DMS114 treated with DMSO at 0.1 percent for 48 hours (cell line): ENCODE measurements at regions not wholly inside any gene's neighbourhood (a gene's known extent, or its start where the extent isn't known, plus 50 kb on each side); places are given as distances from the start of the nearest gene placed in this dataset.
"Not testable (repeated sequence)": the region's sequence is repeated elsewhere in the genome, so short reads cannot be mapped to it uniquely, and the experiment has no call there.

ENCODE experiments used
- DNase-seq: peaks from one replicate; lab custom pipeline; 2025; ENCODE audit not compliant: unreplicated experiment; lab: John Stamatoyannopoulos, UW

GRCh38 chr4:9110700-9111099 lies 59.5 kb upstream of the FAM90A26 start:
- not testable (repeated sequence) for DNase-seq

GRCh38 chr4:9103148-9103524 lies 67.1 kb upstream of the FAM90A26 start:
- not testable (repeated sequence) for DNase-seq

- DNase-seq, result not testable (repeated sequence)
These were observed 67.6 kb upstream of the FAM90A26 start for GRCh38 chr4:9102471-9103147.

DNA sequence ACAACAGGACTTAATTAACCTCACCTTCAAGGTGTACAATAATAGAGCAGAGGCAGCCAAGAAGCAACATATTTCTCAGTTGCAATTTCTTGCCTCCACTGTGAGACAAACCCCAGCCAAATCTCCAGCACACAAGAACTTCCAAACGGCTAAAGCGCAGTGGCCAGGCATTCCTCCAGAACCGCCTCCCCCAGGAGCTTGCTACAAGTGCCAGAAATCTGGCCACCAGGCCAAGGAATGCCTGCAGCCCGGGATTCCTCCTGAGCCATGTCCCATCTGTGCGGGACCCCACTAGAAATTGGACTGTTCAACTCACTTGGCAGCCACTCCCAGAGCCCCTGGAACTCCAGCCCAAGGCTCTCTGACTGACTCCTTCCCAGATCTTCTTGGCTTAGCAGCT lies 73.9 kb upstream of the FAM90A26 start:
- not testable (repeated sequence) for DNase-seq

- not testable (repeated sequence) for DNase-seq
These were observed 91.4 kb upstream of the FAM90A26 start for GRCh38 chr4:9078796-9079195.

- not testable (repeated sequence) for DNase-seq
These were observed 93.2 kb upstream of the FAM90A26 start for GRCh38 chr4:9076974-9077373.

GRCh38 chr4:9076486-9076885 lies 93.7 kb upstream of the FAM90A26 start:
- not testable (repeated sequence) for DNase-seq

GRCh38 chr4:9073371-9073770 lies 96.8 kb upstream of the FAM90A26 start:
- not testable (repeated sequence) for DNase-seq

GRCh38 chr4:9072521-9073220 lies 97.5 kb upstream of the FAM90A26 start:
- DNase-seq, result not testable (repeated sequence)

DNA sequence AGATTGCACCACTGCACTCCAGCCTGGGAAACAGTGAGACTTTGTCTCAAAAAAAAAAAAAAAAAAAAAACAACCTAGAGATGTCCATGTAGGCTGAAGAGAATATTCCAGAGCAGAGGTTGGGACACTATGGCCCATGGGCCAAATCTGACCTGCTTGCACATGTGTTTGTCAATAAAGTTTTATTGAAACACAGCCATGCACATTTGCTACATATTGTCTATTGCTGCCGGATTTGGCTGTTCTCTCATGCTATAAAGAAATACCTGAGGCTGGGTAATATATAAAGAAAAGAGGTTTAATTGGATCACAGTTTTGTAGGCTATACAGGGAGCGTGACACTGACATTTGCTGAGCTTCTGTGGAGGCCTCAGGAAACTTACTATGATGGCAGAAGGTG lies 102.3 kb upstream of the FAM90A26 start:
- DNase-seq, result not testable (repeated sequence)

- not testable (repeated sequence) for DNase-seq
These were observed 106.6 kb upstream of the FAM90A26 start for GRCh38 chr4:9063612-9064011.

DNA sequence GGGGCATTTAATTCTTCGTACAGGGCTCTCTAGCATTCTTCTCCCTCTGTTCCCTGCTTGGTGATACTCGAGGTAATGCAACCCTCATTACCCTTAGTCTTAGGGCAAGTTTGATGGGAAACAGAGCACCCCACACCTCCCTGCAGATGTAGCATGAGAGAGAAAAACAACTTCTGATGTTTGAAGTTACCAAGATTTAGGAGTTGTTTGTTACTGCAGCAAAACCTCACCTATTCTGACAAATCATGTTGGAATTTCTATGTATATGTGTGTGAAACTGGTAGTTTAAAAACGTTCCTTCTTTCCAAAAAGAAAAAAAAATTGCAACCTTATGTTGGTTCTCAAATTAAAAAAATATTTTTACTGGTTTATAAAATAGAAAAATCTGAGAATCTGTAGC lies 145.3 kb upstream of the FAM90A26 start:
- not testable (repeated sequence) for DNase-seq

DNA sequence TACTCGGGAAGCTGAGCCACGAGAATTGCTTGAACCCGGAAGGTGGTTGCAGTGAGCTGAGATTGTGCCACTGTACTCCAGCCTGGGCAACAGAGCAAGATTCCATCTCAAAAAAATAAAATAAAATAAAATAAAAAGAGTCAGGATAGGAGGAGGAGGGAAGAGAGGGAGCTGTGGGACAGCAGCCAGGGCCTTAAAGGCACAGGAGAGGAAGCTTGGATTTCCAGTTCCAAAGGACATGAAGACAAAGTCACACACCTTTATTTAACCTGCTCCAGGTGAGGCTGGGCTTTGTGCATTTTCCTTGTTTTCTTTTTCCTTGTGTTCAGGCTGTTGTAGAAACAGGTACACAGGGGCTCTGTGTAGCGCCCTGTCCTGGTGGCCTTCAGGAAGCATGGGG lies 138.2 kb upstream of the HMX1 start:
- not testable (repeated sequence) for DNase-seq

DNA sequence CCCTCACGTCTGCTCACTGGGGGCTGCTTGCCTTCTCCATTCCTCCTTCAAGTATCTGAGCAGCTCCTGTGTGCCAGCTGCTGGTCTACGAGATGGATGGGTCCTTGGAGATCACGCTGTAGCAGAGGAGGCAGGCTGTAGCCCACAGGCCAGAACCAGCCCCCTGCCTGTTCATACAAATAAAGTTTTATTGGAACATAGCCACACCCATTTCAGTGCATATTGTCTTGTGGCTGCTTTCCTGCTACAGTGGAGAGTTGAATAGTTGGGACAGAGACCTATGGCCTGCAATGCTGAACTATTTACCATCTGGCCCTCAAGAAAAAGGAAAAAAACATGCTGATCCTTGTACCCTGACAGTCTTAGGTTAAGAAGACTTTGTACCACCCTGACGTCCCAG lies 136.8 kb upstream of the HMX1 start:
- not testable (repeated sequence) for DNase-seq

DNA sequence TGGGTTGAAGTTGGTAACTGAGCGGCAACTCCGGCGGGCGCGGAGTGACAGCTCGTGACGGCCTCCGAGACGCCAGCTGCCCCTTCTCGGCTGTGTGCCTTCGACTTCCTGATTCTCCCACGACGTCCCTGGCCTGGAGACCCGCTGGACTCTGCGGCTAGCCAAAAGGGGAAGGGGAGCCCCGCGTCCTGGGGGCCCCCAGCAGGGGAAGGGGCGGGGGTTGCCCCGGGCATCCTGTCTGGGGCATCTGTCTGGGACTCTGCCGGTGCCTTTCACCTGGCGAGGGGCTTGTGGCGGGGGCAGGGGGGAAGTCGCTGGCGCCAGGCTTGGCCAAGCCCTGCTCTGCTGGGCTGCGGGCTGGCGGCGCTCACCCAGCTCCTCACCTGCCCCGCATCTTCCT lies 129.5 kb upstream of the HMX1 start:
- DNase-seq, result not testable (repeated sequence)

DNA sequence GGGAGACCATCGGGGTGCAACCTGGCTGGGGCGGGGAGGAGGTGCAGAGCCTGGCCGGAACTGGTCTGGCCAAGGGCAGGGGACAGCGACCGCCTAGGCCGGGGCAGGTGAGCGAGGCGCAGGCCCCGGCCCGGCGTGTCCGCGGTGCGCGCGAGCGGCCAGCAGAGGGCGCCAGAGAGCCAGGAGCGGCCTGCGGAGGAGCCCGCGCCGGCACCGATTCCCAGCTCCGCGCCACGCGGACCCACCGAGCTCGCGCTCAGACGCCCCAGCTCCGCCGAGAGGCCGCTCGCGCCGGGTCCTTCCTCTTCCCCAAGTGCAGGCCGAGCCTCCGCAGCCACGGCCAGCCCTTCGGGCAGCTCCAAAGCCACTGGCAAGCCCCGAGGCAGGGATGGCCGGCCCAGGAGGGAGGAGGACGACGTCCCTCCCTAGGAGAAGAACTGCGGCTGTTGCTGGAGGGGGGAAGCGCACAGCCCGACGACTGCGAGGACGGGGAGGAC lies 128.9 kb upstream of the HMX1 start:
- not testable (repeated sequence) for DNase-seq

- DNase-seq, result not testable (repeated sequence)
These were observed 121.3 kb upstream of the HMX1 start for GRCh38 chr4:8992981-8993380.

DNA sequence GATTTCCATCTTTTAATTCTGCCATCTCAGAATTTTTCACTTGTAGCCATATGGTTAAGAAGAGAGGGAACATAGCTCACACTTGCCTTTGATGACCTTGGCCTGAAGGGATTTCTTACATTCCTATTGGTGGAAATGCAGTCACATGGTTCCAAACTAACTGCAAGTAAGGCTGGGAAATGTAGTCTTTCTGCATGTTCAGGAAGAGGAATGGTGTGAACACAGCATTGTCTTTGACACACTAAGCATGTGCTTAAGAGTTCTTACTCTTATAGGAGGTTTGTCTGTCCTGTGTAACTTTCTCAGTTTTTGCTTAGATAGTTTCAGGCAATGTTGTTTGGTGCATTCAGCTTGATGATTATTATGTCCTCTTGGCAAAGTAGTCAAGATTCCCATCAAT lies 119.8 kb upstream of the HMX1 start:
- DNase-seq, result not testable (repeated sequence)

GRCh38 chr4:8990341-8990740 lies 118.7 kb upstream of the HMX1 start:
- DNase-seq, result not testable (repeated sequence)

DNA sequence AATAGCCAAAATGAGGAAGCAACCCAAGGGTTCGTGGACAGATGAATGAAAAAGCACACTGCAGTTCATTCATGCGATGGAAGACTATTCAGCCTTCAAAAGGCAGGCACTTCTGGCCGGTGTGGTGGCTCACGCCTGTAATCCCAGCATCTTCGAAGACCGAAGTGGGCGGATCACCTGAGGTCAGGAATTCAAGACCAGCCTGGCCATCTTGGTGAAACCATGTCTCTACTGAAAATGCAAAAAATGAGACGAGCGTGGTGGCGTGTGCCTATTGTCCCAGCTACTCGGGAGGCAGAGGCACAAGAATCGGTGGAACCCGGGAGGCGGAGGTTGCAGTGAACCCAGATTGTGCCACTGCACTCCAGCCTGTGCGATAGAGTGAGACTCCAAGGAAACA lies 114.1 kb upstream of the HMX1 start:
- DNase-seq, result not testable (repeated sequence)

DNA sequence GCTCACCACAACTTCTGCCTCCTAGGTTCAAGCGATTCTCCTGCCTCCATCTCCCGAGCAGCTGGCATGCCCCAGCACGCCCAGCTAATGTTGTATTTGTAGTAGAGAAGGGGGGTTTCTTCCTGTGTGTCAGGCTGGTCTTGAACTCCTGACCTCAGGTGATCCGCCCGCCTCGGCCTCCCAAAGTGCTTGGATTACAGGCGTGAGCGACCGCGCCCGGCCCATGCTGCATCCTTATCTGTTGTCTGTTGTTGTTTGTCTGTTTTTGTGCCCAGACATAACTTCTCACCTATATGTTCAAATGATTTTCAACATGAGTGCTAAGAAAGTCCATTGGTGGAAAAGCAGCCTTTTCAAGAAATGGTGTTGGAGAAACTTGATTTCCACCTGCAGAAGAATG lies 113.0 kb upstream of the HMX1 start:
- DNase-seq, result not testable (repeated sequence)

GRCh38 chr4:8983921-8984320 lies 112.3 kb upstream of the HMX1 start:
- DNase-seq, result not testable (repeated sequence)
